Hematopoietic multipotent progenitor cell treated with erythropoietin and hydrocortisone succinate and interleukin-3 and kit ligand, for 17 days (in vitro differentiated cells): ENCODE measurements at regions not wholly inside any gene's neighbourhood (a gene's known extent, or its start where the extent isn't known, plus 50 kb on each side); places are given as distances from the start of the nearest gene placed in this dataset.
"Not testable (repeated sequence)": the region's sequence is repeated elsewhere in the genome, so short reads cannot be mapped to it uniquely, and the experiment has no call there.

ENCODE experiments used
- DNase-seq: peaks from one replicate; pipeline ENCODE4 v3.0.0-alpha.2; 2015; ENCODE audit warnings: low spot score

GRCh38 chr4:26175006-26175786, 145.6 kb upstream of the RBPJ start:
- no peak for DNase-seq

- no peak for DNase-seq
Observed at GRCh38 chr4:26175905-26176470, 144.8 kb upstream of the RBPJ start.

- no peak for DNase-seq
Observed at GRCh38 chr4:26176598-26177149, 144.1 kb upstream of the RBPJ start.

DNA sequence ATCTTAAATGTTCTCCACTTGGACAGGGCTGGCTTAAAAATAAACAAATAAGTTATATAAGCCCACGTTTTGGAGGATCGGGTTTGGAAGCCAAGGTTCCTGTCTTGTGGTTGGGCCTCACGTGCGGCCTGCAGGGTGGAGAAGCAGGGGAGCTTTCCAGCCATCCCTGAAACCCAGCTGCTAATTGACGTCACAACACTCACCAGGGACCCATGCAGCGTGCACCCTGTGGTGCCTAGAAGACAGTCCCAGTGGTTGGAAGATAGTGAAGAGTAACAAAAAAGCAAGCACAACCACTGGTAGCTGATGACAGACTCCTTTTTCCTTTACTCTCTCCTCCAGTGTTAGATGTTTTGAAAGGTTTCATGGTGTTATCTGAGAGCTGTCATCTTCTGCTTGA, 142.0 kb upstream of the RBPJ start:
- no peak for DNase-seq

DNA sequence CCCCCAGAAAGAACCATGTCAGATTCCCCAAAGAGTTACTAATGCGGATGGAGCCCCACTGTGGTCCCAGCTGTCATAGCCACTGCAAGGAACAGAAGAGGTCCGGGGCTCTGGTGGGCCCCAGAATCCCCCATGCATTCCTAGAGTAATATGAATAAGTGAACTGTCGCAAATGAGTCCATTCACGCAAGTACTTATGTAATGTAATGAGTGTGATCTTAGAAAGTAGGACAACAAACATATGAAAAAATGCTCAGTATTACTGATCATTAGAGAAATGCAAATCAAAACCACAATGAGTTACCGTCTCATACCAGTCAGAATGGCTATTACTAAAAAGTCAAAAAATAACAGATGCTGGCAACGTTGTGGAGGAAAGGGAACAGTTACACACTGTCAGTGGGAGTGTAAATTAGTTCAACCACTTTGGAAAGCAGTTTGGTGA, 141.5 kb upstream of the RBPJ start:
- DNase-seq: no peak

DNA sequence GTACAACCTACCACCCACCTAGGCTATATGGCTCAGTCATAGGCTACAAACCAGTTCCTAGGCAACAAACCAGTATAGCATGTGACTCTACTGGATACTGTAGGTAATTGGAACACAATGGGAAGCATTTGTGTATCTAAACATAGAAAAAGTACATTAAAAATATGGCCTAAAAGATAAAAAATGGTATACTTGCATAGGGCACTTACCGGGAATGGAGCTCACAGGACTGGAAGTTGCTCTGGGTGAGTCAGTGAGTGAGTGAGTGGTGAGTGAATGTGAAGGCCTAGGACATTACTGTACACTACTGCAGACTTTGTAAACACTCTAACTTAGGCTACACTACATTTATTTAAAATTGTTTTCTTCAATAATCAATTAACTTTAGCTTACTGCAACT, 139.2 kb upstream of the RBPJ start:
- DNase-seq: no peak

GRCh38 chr4:26183017-26183416, 137.8 kb upstream of the RBPJ start:
- no peak for DNase-seq

GRCh38 chr4:26185436-26185835, 135.4 kb upstream of the RBPJ start:
- no peak for DNase-seq

- DNase-seq: no peak
Observed at GRCh38 chr4:26191353-26191752, 129.5 kb upstream of the RBPJ start.

DNA sequence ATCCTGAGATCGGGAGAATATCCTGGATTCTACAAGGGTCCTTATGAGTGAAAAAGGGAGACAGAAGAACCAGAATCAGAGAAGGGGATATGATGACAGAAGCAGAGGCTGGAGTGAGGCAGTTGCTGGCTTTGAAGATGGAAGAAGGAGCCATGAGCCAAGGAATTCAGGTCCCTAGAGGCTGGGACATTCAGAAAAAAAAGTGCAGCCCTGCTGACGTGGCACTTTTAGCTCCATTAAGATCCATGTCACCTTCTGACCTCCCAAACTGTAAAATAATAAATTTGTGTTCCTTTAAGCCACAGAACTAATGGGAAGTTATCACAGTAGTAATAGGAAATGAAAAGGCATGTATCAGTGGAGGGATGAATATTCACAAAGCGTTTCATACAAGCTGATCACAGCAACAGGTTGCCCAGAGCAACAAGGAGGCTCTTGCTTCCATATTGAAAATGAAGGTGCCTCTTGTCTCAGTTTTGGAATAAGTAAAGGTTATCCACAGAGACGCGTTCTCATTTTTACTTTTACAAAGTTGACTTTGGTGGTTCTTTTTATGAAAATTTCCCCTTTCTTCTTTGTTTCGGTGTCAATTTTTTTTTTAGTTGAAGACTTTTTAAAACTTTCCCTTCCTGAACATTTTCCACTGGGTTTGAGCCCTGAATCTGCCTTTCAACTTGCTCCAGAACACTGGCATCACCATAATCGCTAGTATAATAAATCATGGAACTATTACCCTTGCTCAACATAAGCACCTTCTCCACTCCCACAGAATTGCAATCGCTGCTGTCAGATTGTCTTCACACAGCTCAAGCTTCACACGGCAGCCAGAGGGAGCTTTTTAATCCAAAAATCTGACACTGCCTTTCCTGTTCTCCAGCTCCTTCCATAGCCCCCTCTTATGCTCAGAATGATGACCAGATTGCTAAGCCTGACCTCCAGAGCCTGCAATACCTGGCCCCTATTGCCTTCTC, 127.6 kb upstream of the RBPJ start:
- DNase-seq: no peak

- DNase-seq: no peak
Observed at GRCh38 chr4:26194764-26195163, 126.0 kb upstream of the RBPJ start.

- no peak for DNase-seq
Observed at GRCh38 chr4:26196567-26196966, 124.2 kb upstream of the RBPJ start.

DNA sequence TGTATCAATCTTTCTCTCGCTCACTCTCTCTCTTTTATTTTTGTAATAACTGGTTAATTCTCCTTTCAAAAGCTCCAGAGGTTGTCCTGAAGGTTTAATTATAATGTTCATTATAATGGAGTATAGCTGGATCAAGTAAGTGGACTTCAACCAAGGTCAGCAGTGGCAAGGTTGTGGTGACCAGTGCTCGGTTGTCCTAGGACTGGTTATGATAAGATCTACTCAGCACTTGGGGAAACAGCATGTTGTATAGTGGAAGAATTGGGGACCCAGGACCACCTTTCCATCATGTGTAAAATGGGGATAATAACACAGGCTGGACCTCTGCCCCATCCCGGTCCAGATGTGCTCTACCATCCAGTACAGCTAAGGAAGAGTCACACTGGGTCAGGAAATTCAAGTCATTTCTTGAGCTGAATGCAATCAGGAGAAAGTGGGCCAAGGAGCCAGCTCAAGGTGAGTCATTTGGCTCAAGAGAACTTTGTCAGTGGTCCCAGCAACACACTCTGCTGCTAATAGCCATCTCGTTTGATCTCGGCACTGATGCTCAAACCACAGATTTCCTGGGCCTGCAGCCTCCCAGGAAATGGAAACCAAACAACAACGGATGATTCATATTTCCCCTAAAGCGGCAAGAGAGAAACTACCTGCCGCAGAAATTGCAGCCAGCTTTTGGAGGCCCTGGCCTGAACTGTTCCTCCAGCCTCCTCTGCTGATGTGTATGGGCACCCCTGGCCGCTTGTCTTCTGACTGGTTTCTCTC, 123.6 kb upstream of the RBPJ start:
- no peak for DNase-seq

DNA sequence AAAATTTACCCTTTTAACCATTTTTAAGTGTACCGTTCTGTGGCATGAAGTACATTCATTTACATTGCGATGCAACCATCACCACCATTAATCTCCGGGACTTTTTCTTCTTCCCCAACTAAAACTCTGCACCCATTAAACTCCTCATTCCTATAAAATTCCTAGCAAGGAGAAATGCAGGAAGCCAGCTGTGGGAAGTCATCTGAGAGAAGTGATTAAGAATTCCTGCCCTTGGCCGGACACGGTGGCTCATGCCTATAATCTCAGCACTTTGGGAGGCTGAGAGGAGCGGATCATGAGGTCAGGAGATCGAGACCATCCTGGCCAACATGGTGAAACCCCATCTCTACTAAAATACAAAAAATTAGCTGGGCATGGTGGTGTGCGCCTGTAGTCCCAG, 121.9 kb upstream of the RBPJ start:
- not testable (repeated sequence) for DNase-seq

DNA sequence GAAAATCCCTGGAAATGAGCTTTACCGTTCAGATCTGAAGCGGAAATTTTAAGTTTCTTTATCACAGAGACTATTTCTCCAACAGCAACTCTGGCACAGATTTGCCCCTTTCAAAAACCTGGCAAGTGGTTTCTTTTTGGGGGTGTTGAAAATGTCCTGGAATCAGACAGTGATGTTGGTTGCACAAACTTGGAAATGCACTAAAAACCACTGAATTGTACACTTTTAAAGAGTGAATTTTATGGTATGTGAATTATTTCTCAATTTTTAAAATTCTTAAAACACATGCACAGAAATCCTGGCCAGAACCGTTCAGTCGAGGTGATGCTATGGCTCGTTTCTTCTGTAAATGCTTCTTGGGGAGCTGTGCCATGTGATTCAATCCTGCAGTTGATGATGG, 121.2 kb upstream of the RBPJ start:
- no peak for DNase-seq

GRCh38 chr4:26201120-26201519, 119.7 kb upstream of the RBPJ start:
- no peak for DNase-seq

- DNase-seq: no peak
Observed at GRCh38 chr4:26204249-26204825, 116.5 kb upstream of the RBPJ start.

GRCh38 chr4:26204911-26205370, 115.9 kb upstream of the RBPJ start:
- no peak for DNase-seq

DNA sequence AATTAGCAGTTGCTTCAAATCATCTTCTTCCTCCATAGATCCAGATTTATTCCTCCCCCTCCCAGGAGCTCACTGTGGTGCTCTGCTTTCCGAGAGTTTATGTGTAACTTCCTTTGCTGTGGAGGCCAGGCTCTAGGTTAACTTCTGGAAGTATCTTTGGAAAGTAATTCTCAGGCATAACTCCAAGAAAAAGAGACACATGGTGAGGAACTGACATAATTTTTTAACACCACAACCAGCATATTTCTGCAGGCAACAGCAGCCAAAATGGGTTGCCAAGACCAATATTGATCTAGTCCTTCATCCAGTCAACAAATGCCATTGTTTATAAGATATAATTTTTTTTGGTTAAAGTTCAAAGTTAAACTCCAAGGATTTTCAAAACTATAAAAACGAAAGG, 114.5 kb upstream of the RBPJ start:
- no peak for DNase-seq

GRCh38 chr4:26206999-26207398, 113.8 kb upstream of the RBPJ start:
- no peak for DNase-seq

GRCh38 chr4:26207631-26208030, 113.2 kb upstream of the RBPJ start:
- DNase-seq: no peak
